CD4-positive, alpha-beta T cell treated with Interleukin-17A for 1 hour (primary cell): ENCODE measurements at regions not wholly inside any gene's neighbourhood (a gene's known extent, or its start where the extent isn't known, plus 50 kb on each side); places are given as distances from the start of the nearest gene placed in this dataset.
"Not testable (repeated sequence)": the region's sequence is repeated elsewhere in the genome, so short reads cannot be mapped to it uniquely, and the experiment has no call there.

Experiments used
- DNase-seq: peaks from one replicate; pipeline ENCODE4 v3.0.0-alpha.2; 2020

- no peak for DNase-seq
Measured at GRCh38 chr5:119897537-119898370, 268.4 kb downstream of the FAM170A start.

GRCh38 chr5:119899981-119900380, 270.6 kb downstream of the FAM170A start:
- DNase-seq = no peak

- no peak for DNase-seq
Measured at GRCh38 chr5:119902593-119902992, 273.2 kb downstream of the FAM170A start.

- DNase-seq = no peak
Measured at GRCh38 chr5:119913425-119913824, 284.1 kb downstream of the FAM170A start.

- DNase-seq = no peak
Measured at GRCh38 chr5:119919279-119919678, 289.9 kb downstream of the FAM170A start.

GRCh38 chr5:119926301-119926700, 296.9 kb downstream of the FAM170A start:
- no peak for DNase-seq

DNA sequence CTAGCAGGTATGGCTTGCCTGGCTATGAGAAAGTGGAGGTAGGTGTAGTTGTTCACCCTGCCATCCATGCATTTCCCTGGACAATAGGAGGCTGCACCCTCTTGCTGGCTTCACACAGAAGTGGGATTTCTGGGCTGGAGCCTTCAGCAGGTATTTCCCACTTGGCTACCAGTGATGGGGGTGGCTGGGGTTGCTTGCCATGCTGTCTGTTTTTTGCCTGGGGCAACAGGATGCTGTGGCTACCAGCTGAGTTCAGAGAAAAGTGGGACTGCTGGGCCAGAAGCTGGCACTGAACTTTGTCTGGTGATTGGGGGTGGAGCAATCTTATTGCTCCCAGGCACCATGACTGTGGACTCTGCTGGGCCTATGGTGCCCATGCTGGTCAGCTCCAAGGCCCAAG, 299.6 kb downstream of the FAM170A start:
- DNase-seq = no peak

- DNase-seq = no peak
Measured at GRCh38 chr5:119930490-119930889, 301.1 kb downstream of the FAM170A start.

DNA sequence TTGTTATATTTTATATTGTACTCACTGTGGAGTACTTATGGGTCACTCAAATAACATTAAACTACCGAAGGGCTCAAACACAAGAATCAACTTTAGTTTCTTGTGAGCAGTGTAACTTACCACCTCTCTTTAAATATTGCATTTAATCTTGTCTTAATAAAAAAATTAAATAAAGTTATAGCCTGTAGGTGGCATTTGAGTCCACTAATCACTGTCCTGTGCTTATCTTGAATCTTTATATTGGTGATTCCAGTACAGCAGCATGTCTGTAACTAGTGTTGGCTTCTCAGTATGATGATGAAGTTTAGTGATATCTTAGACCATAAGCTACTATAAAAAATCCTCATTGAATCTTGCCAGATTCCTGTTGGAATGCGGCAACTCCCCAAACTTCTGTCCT, 313.8 kb downstream of the FAM170A start:
- no peak for DNase-seq

- no peak for DNase-seq
Measured at GRCh38 chr5:119945691-119946090, 316.3 kb downstream of the FAM170A start.

DNA sequence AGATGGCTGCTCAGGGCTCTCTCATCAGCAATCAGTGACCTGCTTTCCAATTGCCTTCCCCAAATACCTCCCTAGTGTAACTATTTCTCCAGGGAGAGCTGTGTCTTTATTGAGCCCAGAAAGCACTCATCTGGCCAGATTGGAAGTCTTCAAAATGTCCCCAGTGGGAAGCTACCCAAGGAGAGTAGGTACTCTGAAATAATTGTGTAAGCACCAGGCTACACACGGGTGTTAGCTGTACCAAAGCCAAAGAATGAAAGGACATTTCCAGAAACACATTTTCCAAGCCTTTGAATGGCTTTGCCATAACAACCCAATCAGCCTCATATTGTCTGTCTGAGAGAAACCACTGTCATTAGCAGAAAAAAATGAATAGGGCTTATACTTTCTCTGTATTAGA, 318.8 kb downstream of the FAM170A start:
- no peak for DNase-seq

DNA sequence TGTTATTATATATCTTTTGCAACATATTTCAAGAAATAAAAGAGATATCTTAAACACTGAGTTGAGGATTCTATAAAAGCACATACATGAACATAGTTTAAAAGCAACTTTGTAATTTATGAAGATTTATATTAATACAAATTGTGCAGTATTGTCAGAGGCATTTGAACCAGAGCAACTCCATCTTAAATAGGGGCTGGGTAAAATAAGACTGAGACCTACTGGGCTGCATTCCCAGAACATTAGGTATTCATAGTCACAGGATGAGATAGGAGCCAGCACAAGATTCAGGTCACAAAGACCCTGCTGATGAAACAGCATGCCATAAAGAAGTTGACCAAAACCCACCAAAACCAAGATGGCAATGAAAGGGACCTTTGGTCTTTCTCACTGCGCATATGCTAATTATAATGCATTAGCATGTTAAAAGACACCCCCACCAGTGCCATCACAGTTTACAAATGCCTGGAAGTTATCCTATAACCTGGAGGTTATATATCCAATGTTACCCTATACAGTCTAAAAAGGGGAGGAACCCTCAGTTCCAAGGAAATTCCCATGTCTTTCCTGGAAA, 320.2 kb downstream of the FAM170A start:
- no peak for DNase-seq

- no peak for DNase-seq
Measured at GRCh38 chr5:119951330-119951934, 322.1 kb downstream of the FAM170A start.

GRCh38 chr5:119953474-119953873, 324.1 kb downstream of the FAM170A start:
- no peak for DNase-seq

- no peak for DNase-seq
Measured at GRCh38 chr5:119954106-119954505, 324.7 kb downstream of the FAM170A start.

GRCh38 chr5:119961993-119962392, 332.6 kb downstream of the FAM170A start:
- no peak for DNase-seq

DNA sequence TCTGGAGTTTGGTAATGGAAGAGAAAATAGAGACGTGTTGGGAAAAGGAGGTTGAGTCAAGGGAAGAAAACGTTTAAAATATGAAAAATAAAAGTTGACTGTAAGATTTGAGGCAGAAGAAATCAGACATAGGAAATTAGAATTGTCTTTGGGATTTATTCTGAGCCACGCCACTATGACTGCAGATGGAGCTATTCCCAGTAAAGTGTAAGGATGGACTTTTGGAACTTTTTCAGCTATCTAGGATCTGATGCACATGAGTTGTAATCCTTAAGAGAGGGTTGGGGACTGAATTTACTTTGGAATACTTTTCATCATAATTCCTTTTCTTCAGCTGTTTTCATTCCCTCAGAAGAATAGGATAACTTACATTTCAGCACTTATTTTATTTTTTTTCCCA, 336.7 kb downstream of the FAM170A start:
- DNase-seq = no peak

DNA sequence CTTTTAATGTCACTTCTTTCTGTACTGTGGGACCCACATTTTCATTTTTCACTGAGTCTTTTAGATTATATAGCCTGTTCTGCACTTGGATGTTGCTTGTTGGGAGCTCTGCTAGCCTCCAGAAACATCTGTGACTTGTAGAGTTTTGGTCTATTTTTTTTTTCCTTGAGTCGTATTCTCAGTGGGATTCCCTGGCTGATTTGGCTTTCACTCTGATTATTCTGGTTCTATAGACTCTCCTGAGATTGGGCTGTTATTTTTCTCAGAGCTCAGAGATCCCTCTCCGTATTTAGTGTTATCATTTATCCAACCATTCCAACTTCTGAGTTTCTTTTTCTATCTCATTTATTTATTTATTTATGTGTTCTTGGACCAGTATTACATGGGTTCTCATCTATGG, 339.3 kb downstream of the FAM170A start:
- DNase-seq = no peak

GRCh38 chr5:119987077-119987476, 357.7 kb downstream of the FAM170A start:
- DNase-seq = not testable (repeated sequence)

- no peak for DNase-seq
Measured at GRCh38 chr5:119991625-119992024, 362.3 kb downstream of the FAM170A start.

DNA sequence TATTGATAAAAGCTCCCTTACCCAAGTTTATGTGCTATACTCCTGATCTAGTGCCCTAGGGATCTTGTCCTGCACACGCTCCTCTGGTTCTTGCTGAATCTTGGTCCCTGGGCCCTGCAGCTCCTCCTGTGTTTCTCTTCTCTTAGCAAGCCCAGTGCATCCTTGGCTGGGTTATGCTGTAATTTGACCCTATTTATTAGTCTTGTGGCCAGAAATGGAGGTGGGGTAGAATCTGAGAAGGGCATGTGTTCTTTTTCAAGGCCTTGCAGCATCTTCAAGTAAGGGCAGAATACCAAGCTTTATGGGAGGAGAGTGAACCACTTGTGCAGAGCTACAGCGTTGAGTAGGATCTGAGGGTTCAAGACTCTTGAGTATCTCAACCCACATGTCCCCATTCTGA, 366.8 kb downstream of the FAM170A start:
- DNase-seq = no peak

GRCh38 chr5:120007598-120007997, 378.2 kb downstream of the FAM170A start:
- DNase-seq = no peak

GRCh38 chr5:120012431-120012830, 383.1 kb downstream of the FAM170A start:
- no peak for DNase-seq

- DNase-seq = no peak
Measured at GRCh38 chr5:120014535-120014934, 385.2 kb downstream of the FAM170A start.
